ENCODE measurements at regions not wholly inside any gene's neighbourhood (a gene's known extent, or its start where the extent isn't known, plus 50 kb on each side); places are given as distances from the start of the nearest gene placed in this dataset.

DNA sequence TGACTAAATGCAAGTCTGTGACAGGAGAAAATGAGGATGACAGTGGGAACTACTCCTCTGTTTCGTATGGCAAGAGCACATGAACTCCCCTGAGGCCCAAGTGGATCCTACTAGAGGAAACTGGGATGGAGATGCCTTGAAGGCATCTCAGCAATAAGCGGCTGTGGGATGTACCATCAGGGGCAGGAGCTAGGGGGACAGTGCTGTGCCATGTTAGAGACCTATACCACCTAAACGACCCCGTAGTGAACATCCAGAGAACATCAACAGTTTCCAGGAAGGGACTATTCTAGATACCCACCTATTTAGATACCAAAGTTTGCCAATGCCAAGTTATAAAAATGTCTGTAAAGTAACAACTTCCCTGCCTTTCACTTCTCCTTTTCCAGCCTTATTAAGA lies 860.8 kb upstream of the ACVR2A start:
- no peaks in the 10 kb centered on the region for H3K79me2 ChIP-seq (ENCODE audit: low read length)
- DNase-seq = no peak
- no TSS peak for BruUV-seq (replicated peaks)
- H3K9ac ChIP-seq (ENCODE audit: low read length) = no peak overlapping the region
- no peaks in the 10 kb centered on the region for H4K20me1 ChIP-seq (ENCODE audit: low read length)
- no peak overlapping the region for H3K4me3 ChIP-seq (ENCODE audit: low read length)
- no peaks in the 10 kb centered on the region for H3K9me3 ChIP-seq (ENCODE audit: low read length)
- H2AFZ ChIP-seq (ENCODE audit: low read length) = no peak overlapping the region
- H3F3A ChIP-seq (ENCODE audit: low read length, unreplicated experiment) = peaks cover 8% of the 10 kb centered on the region
- no peaks in the 10 kb centered on the region for H3K27me3 ChIP-seq (ENCODE audit: low read length)
- intact Hi-C loops (cut with micrococcal nuclease) = no loop called here
- H3K9me2 ChIP-seq (replicated peaks; ENCODE audit: low read length) = no peaks in the 10 kb centered on the region
- TF ChIP-seq EZH2phosphoT487 (IDR thresholded peaks at IDR 0.05; ENCODE audit: borderline replicate concordance, low read length) = no peak
- TF ChIP-seq, protein P1, sequence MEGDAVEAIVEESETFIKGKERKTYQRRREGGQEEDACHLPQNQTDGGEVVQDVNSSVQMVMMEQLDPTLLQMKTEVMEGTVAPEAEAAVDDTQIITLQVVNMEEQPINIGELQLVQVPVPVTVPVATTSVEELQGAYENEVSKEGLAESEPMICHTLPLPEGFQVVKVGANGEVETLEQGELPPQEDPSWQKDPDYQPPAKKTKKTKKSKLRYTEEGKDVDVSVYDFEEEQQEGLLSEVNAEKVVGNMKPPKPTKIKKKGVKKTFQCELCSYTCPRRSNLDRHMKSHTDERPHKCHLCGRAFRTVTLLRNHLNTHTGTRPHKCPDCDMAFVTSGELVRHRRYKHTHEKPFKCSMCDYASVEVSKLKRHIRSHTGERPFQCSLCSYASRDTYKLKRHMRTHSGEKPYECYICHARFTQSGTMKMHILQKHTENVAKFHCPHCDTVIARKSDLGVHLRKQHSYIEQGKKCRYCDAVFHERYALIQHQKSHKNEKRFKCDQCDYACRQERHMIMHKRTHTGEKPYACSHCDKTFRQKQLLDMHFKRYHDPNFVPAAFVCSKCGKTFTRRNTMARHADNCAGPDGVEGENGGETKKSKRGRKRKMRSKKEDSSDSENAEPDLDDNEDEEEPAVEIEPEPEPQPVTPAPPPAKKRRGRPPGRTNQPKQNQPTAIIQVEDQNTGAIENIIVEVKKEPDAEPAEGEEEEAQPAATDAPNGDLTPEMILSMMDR (conservative IDR thresholded peaks at IDR 0.05; ENCODE audit: low read depth, low read length) = no peak
- TF ChIP-seq EZH2 (IDR thresholded peaks at IDR 0.05; ENCODE audit: low read length, unreplicated experiment) = no peak
- ChIA-PET POLR2A (ENCODE audit: unreplicated experiment) (no interaction called here), CTCF (no interaction called here)
- no peak overlapping the region for H3K27ac ChIP-seq (ENCODE audit: low read length)
- ATAC-seq = no peak
- no peak overlapping the region for H3K4me2 ChIP-seq (ENCODE audit: low read length)
- peaks cover 31% of the 10 kb centered on the region for H3K4me1 ChIP-seq (ENCODE audit: insufficient read depth, low read length)
- H3K36me3 ChIP-seq (ENCODE audit: low read depth, low read length) = no peaks in the 10 kb centered on the region

DNA sequence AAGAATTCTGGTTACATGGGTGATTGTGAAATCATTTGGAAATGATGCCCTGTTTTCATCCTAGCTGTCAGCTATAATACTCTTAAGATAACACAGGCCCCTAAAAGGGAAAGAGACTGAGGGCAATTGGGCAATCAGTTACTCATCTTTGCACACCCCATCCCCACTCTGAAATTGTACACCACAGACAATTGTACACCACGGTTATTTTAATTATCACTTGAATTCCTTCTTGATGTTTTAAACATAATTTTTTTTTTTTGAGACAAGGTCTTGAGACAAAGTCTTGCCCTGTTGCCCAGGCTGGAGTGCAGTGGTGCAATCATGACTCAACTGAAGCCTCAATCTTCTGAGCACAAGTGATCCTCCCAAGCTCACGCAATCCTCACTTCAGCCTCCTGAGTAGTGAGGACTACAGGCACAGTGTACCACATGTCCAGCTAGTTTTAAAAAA lies 862.4 kb upstream of the ACVR2A start:
- no peaks in the 10 kb centered on the region for H4K20me1 ChIP-seq (ENCODE audit: low read length)
- no peaks in the 10 kb centered on the region for H3K9me2 ChIP-seq (replicated peaks; ENCODE audit: low read length)
- H3K27me3 ChIP-seq (ENCODE audit: low read length) = no peaks in the 10 kb centered on the region
- no peaks in the 10 kb centered on the region for H3K79me2 ChIP-seq (ENCODE audit: low read length)
- H3K27ac ChIP-seq (ENCODE audit: low read length) = no peak overlapping the region
- no peak for DNase-seq
- ChIA-PET CTCF (no interaction called here), POLR2A (ENCODE audit: unreplicated experiment) (no interaction called here)
- H3K9ac ChIP-seq (ENCODE audit: low read length) = no peak overlapping the region
- intact Hi-C loops (cut with micrococcal nuclease) = no loop called here
- no peak for ATAC-seq
- BruUV-seq (replicated peaks) = no TSS peak
- H2AFZ ChIP-seq (ENCODE audit: low read length) = no peak overlapping the region
- peaks cover 23% of the 10 kb centered on the region for H3K4me1 ChIP-seq (ENCODE audit: insufficient read depth, low read length)
- TF ChIP-seq EZH2 (IDR thresholded peaks at IDR 0.05; ENCODE audit: low read length, unreplicated experiment) (no peak), EZH2phosphoT487 (IDR thresholded peaks at IDR 0.05; ENCODE audit: borderline replicate concordance, low read length) (no peak)
- TF ChIP-seq, protein P1 (conservative IDR thresholded peaks at IDR 0.05; ENCODE audit: low read depth, low read length) = no peak
- H3K9me3 ChIP-seq (ENCODE audit: low read length) = no peaks in the 10 kb centered on the region
- peaks cover 8% of the 10 kb centered on the region for H3F3A ChIP-seq (ENCODE audit: low read length, unreplicated experiment)
- H3K4me2 ChIP-seq (ENCODE audit: low read length) = no peak overlapping the region
- H3K36me3 ChIP-seq (ENCODE audit: low read depth, low read length) = no peaks in the 10 kb centered on the region
- H3K4me3 ChIP-seq (ENCODE audit: low read length) = no peak overlapping the region

DNA sequence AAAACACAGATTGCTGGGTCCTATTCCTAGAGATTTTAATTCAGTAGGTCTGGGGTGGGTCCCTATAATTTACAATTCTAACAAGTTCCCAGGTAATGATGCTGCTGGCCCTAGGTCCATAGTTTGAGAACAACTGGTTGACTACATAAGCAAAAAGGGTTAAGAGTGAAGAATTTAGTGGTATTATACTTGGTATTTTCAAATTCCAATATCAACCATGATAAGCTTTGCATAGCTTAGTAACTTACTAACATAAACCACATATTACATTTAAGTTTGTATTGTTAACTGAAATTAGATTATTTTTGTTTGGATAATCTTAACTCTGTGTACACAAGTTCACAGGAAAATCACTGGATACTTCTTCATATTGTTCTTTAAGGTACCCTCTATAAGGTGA lies 862.9 kb upstream of the ACVR2A start:
- CTCF ChIA-PET = no interaction called here
- Histone ChIP-seq H3K79me2 (ENCODE audit: low read length) (no peaks in the 10 kb centered on the region), H3K9me2 (replicated peaks; ENCODE audit: low read length) (no peaks in the 10 kb centered on the region), H3K4me2 (ENCODE audit: low read length) (no peak overlapping the region), H3K4me1 (ENCODE audit: insufficient read depth, low read length) (peaks cover 21% of the 10 kb centered on the region), H3K36me3 (ENCODE audit: low read depth, low read length) (no peaks in the 10 kb centered on the region), H3K27ac (ENCODE audit: low read length) (no peak overlapping the region), H3K27me3 (ENCODE audit: low read length) (no peaks in the 10 kb centered on the region), H3F3A (ENCODE audit: low read length, unreplicated experiment) (peaks cover 5% of the 10 kb centered on the region), H3K4me3 (ENCODE audit: low read length) (no peak overlapping the region), H4K20me1 (ENCODE audit: low read length) (no peaks in the 10 kb centered on the region), H3K9ac (ENCODE audit: low read length) (no peak overlapping the region), H3K9me3 (ENCODE audit: low read length) (no peaks in the 10 kb centered on the region), H2AFZ (ENCODE audit: low read length) (no peak overlapping the region)
- intact Hi-C loops (cut with micrococcal nuclease) = no loop called here
- no TSS peak for BruUV-seq (replicated peaks)
- POLR2A ChIA-PET (ENCODE audit: unreplicated experiment) = no interaction called here
- TF ChIP-seq EZH2 (IDR thresholded peaks at IDR 0.05; ENCODE audit: low read length, unreplicated experiment) (no peak), EZH2phosphoT487 (IDR thresholded peaks at IDR 0.05; ENCODE audit: borderline replicate concordance, low read length) (no peak)
- TF ChIP-seq, protein P1 (conservative IDR thresholded peaks at IDR 0.05; ENCODE audit: low read depth, low read length) = no peak
- DNase-seq = no peak
- ATAC-seq = no peak

All from PC-3 (cell line).